Mucosa of descending colon (tissue), 3 donors: ENCODE measurements at regions not wholly inside any gene's neighbourhood (a gene's known extent, or its start where the extent isn't known, plus 50 kb on each side); places are given as distances from the start of the nearest gene placed in this dataset.

Experiments used
- ATAC-seq: fragments of 200-7000 bp; cut with Tn5 transposase; one replicate; pipeline ENCODE4 v1.9.1; 2020; ENCODE audit warnings: mild to moderate bottlenecking, moderate library complexity
- DNase-seq, 3 donors: peaks; one replicate each; pipeline ENCODE4 v3.0.0-alpha.2; 2020
- H3K36me3 ChIP-seq: fragments of 200-600 bp; one replicate; pipeline ENCODE4 v1.8.0; 2021; ENCODE audit warnings: low read depth, mild to moderate bottlenecking
- H3K4me1 ChIP-seq: fragments of 200-600 bp; one replicate; pipeline ENCODE4 v1.8.0; 2021; ENCODE audit warnings: low read depth, mild to moderate bottlenecking
- H3K4me3 ChIP-seq: fragments of 200-600 bp; one replicate; pipeline ENCODE4 v1.8.0; 2021; ENCODE audit warnings: mild to moderate bottlenecking
- H3K9me3 ChIP-seq: fragments of 200-600 bp; one replicate; pipeline ENCODE4 v1.8.0; 2021; ENCODE audit warnings: mild to moderate bottlenecking
- CTCF ChIP-seq: fragments of 200-600 bp; IDR thresholded peaks from one replicate; pipeline ENCODE4 v1.8.0; 2022; ENCODE audit warnings: antibody characterized with exemption, mild to moderate bottlenecking
- intact Hi-C, 2 donors: fragments of 100-400 bp; cut with DNase I in 1 of 2; cut with micrococcal nuclease in 1 of 2; formaldehyde crosslinking; loops; one replicate each; pipeline versions ENCODE4 v1.11.0 to v1.11.1; 2022; cut with DNase I, micrococcal nuclease
- donor health status: DM: no; HTN: no; CAD: no; lungs with moderate emphysema.
- donor health status: DM: no; HTN: no; CAD: no.
- donor health status: DM: no; HTN: yes; CAD: no.

GRCh38 chr14:76282581-76282980, 93.4 kb upstream of the ESRRB start:
- intact Hi-C loops: no loop called here
- no peak for TF ChIP-seq CTCF
- H3K36me3 ChIP-seq: no peaks in the 10 kb centered on the region
- no peaks in the 10 kb centered on the region for H3K4me1 ChIP-seq
- no peak for DNase-seq
- no peak overlapping the region for H3K4me3 ChIP-seq
- H3K9me3 ChIP-seq: no peaks in the 10 kb centered on the region
- ATAC-seq: no peak

- no peak for TF ChIP-seq CTCF
- no peaks in the 10 kb centered on the region for H3K4me1 ChIP-seq
- intact Hi-C loops: no loop called here
- H3K4me3 ChIP-seq: no peak overlapping the region
- ATAC-seq: no peak
- DNase-seq: no peak
- no peaks in the 10 kb centered on the region for H3K9me3 ChIP-seq
- no peaks in the 10 kb centered on the region for H3K36me3 ChIP-seq
Measured at GRCh38 chr14:76287063-76287462, 88.9 kb upstream of the ESRRB start.

GRCh38 chr14:76289276-76289675, 86.7 kb upstream of the ESRRB start:
- Histone ChIP-seq H3K4me1 (no peaks in the 10 kb centered on the region), H3K36me3 (no peaks in the 10 kb centered on the region), H3K4me3 (no peak overlapping the region), H3K9me3 (no peaks in the 10 kb centered on the region)
- intact Hi-C loops: no loop called here
- TF ChIP-seq CTCF: no peak
- DNase-seq (no peak), ATAC-seq (no peak)

- Histone ChIP-seq H3K9me3 (no peaks in the 10 kb centered on the region), H3K4me3 (no peak overlapping the region), H3K36me3 (no peaks in the 10 kb centered on the region), H3K4me1 (no peaks in the 10 kb centered on the region)
- no peak for TF ChIP-seq CTCF
- DNase-seq (no peak), ATAC-seq (no peak)
- intact Hi-C loops: no loop called here
Measured at GRCh38 chr14:76292561-76292960, 83.4 kb upstream of the ESRRB start.

GRCh38 chr14:76293221-76293620, 82.7 kb upstream of the ESRRB start:
- H3K36me3 ChIP-seq: no peaks in the 10 kb centered on the region
- DNase-seq (no peak), ATAC-seq (no peak)
- H3K4me3 ChIP-seq: no peak overlapping the region
- H3K9me3 ChIP-seq: no peaks in the 10 kb centered on the region
- H3K4me1 ChIP-seq: no peaks in the 10 kb centered on the region
- no peak for TF ChIP-seq CTCF
- intact Hi-C loops: no loop called here

GRCh38 chr14:76293923-76294322, 82.0 kb upstream of the ESRRB start:
- no peak for DNase-seq
- H3K4me3 ChIP-seq: no peak overlapping the region
- no peaks in the 10 kb centered on the region for H3K36me3 ChIP-seq
- TF ChIP-seq CTCF: no peak
- peak; percentile 28 for ATAC-seq
- intact Hi-C loops: no loop called here
- H3K4me1 ChIP-seq: no peaks in the 10 kb centered on the region
- H3K9me3 ChIP-seq: no peaks in the 10 kb centered on the region
